Heart right ventricle (tissue), 16 donors: ENCODE measurements at regions not wholly inside any gene's neighbourhood (a gene's known extent, or its start where the extent isn't known, plus 50 kb on each side); places are given as distances from the start of the nearest gene placed in this dataset.

ENCODE experiments used
- ATAC-seq, 8 donors: fragments of 200-7000 bp; cut with Tn5 transposase; one replicate each; pipeline ENCODE4 v1.9.1; 2020; ENCODE audit warnings: mild to moderate bottlenecking in 8 of 8, moderate library complexity in 8 of 8, moderate number of reproducible peaks in 1 of 8
- DNase-seq, 2 donors: peaks; one replicate each; pipeline ENCODE4 v3.0.0-alpha.2; 2020
- H3K27ac ChIP-seq, 10 donors: fragments of 200-600 bp; sonication (generic) in 2 of 10; one replicate each; pipeline versions ENCODE4 v1.5.0 to v1.8.0; 2020 to 2022; ENCODE audit warnings: mild to moderate bottlenecking in 3 of 10
- H3K27me3 ChIP-seq, 7 donors: fragments of 200-600 bp; one replicate each; pipeline ENCODE4 v1.8.0; 2021 to 2022; ENCODE audit warnings: mild to moderate bottlenecking in 2 of 7
- H3K36me3 ChIP-seq, 9 donors: fragments of 200-600 bp; sonication (generic) in 1 of 9; one replicate each; pipeline versions ENCODE4 v1.5.0 to v1.8.0; 2020 to 2022; ENCODE audit warnings: mild to moderate bottlenecking in 2 of 9
- H3K4me1 ChIP-seq, 9 donors: fragments of 200-600 bp; sonication (generic) in 1 of 9; one replicate each; pipeline versions ENCODE4 v1.5.0 to v1.8.0; 2020 to 2022; ENCODE audit warnings: mild to moderate bottlenecking in 4 of 9
- H3K4me3 ChIP-seq, 10 donors: fragments of 200-600 bp; sonication (generic) in 2 of 10; one replicate each; pipeline versions ENCODE4 v1.5.0 to v1.8.0; 2020 to 2022; ENCODE audit warnings: mild to moderate bottlenecking in 7 of 10, moderate library complexity in 2 of 10
- H3K9me3 ChIP-seq, 11 donors: fragments of 200-600 bp in 10 of 11; sonication (generic) in 2 of 11; one replicate each; pipeline versions ENCODE4 v1.5.0 to v1.8.0; 2013 to 2022; ENCODE audit warnings: mild to moderate bottlenecking in 2 of 11, control low read depth in 1 of 11, moderate library complexity in 1 of 11
- WGBS, 2 donors: extraction: QIAGEN DNeasy Blood & Tissue Kit; methylation state at CpG; one replicate each; pipeline ENCODE4 v1.1.7; 2013; ENCODE audit warnings: inconsistent platforms in 1 of 2; 5-methylcytosine and 5-hydroxymethylcytosine counted together
- intact Hi-C, 10 donors: fragments of 100-400 bp; cut with DNase I; formaldehyde crosslinking; loops; one replicate each; pipeline versions ENCODE4 v1.11.1 to v1.14.2; 2022
- TF ChIP-seq, protein P1 (sequence below), 9 donors: fragments of 200-600 bp; sonication (generic) in 2 of 9; IDR thresholded peaks; one replicate each; pipeline versions ENCODE4 v1.5.0 to v1.8.0; 2021 to 2022; ENCODE audit warnings: antibody characterized with exemption in 9 of 9, mild to moderate bottlenecking in 5 of 9, moderate library complexity in 1 of 9
- donor health status: Arrhythmogenic right ventricular cardiomyopathy.
- donor health status: ischemic (EF 13 %, LVEDD 7.1; RV severe dilation, severe dysfunction).
- donor health status: healthy with polysubstance abuse.
- donor health status: DM: no; HTN: yes; CAD: no.
- donor health status: DM: no; HTN: no; CAD: no.
- donor health status: ischemic (EF 25% LVEDD 6.9; RV normal size, moderate dysfunction).
- donor health status: ischemic (EF 25% LVEDD 5.7; RV mildly dilated, moderate dysfunction).
- donor health status: healthy.
- donor health status: DM: yes; HTN: yes; CAD: no.
- donor health status: Ischemic cardiomyopathy.
- donor health status: ischemic (EF 35%, LVEDD 5.7; RV mildly dilated, moderate dysfunction).
- donor health status: nonischemic (EF 11% LVEDD 7.7; RV severe dilation, severe dysfunction).
- donor health status: DM: yes; HTN: yes; CAD: no.
- donor health status: PGD.
- donor health status: ischemic (EF 29% LVEDD 5.4; RV normal size, mild dysfunction).
- donor health status: nonischemic (EF 23%, LVEDD 6.1; RV moderate dilation, normal function).

DNA sequence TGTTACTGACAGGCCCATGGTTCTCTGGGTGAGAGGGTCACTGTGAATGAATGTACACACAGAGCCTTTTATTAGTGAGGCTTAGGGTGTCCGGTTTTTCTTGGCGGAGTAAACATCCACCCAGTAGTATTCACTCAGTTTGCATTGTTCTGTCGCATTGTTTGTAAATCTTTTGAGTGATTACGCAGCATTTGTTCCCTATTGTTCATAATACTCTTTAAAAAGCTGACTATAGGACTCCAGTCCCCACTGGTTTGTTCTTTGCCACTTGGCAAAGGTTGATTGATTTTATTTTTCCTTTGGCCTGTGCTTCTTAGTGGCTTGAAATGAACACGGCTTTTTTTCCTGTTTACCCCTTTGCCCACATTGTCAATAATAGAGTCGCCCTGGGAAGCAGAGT lies 130.1 kb upstream of the ESR1 start:
- TF ChIP-seq, protein P1, sequence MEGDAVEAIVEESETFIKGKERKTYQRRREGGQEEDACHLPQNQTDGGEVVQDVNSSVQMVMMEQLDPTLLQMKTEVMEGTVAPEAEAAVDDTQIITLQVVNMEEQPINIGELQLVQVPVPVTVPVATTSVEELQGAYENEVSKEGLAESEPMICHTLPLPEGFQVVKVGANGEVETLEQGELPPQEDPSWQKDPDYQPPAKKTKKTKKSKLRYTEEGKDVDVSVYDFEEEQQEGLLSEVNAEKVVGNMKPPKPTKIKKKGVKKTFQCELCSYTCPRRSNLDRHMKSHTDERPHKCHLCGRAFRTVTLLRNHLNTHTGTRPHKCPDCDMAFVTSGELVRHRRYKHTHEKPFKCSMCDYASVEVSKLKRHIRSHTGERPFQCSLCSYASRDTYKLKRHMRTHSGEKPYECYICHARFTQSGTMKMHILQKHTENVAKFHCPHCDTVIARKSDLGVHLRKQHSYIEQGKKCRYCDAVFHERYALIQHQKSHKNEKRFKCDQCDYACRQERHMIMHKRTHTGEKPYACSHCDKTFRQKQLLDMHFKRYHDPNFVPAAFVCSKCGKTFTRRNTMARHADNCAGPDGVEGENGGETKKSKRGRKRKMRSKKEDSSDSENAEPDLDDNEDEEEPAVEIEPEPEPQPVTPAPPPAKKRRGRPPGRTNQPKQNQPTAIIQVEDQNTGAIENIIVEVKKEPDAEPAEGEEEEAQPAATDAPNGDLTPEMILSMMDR (IDR thresholded peaks at IDR 0.05) = no peak
- H3K9me3 ChIP-seq = no peaks in the 10 kb centered on the region
- no peak for ATAC-seq
- H3K4me1 ChIP-seq = peaks cover 0 to 19% (median 0%) of the 10 kb centered on the region in 9 donors
- intact Hi-C loops = loop anchor here in 2 of 10 donors (5.0 to 10.0 kb wide), 2 partner anchors 445 to 457 kb away; no protein-coding TSS in a partner anchor
- H3K27ac ChIP-seq = no peak overlapping the region
- H3K4me3 ChIP-seq = no peak overlapping the region
- no peaks in the 10 kb centered on the region for H3K36me3 ChIP-seq
- no peaks in the 10 kb centered on the region for H3K27me3 ChIP-seq
- WGBS, 2 donors = 64 to 88% methylated on average over 6 of the region's 6 CpGs
- DNase-seq = no peak

GRCh38 chr6:151679081-151679480 lies 128.4 kb upstream of the ESR1 start:
- ATAC-seq = peak; percentile 38 to 83 (median 70)
- H3K27me3 ChIP-seq = peaks cover 0 to 5% (median 0%) of the 10 kb centered on the region in 7 donors

GRCh38 chr6:151679941-151680340 lies 127.5 kb upstream of the ESR1 start:
- intact Hi-C loops = loop anchor here in 3 of 10 donors (5.0 to 10.0 kb wide), 3 partner anchors 442 to 455 kb away; no protein-coding TSS in a partner anchor
- ATAC-seq (no peak), DNase-seq (no peak)
- no peaks in the 10 kb centered on the region for H3K36me3 ChIP-seq
- 94 to 95% methylated on average over 5 of the region's 5 CpGs for WGBS, 2 donors
- H3K27ac ChIP-seq = peak overlapping the region in 1 of 10 donors; percentile 29
- TF ChIP-seq, protein P1 (IDR thresholded peaks at IDR 0.05) = no peak
- H3K9me3 ChIP-seq = no peaks in the 10 kb centered on the region
- H3K27me3 ChIP-seq = peaks cover 0 to 8% (median 0%) of the 10 kb centered on the region in 7 donors
- H3K4me3 ChIP-seq = no peak overlapping the region
- H3K4me1 ChIP-seq = peaks cover 0 to 19% (median 0%) of the 10 kb centered on the region in 9 donors

More at GRCh38 chr6:151679081-151679480, 128.4 kb upstream of the ESR1 start:
- H3K4me3 ChIP-seq = no peak overlapping the region
- H3K9me3 ChIP-seq = no peaks in the 10 kb centered on the region
- TF ChIP-seq, protein P1 (IDR thresholded peaks at IDR 0.05) = no peak
- peaks cover 0 to 19% (median 0%) of the 10 kb centered on the region in 9 donors for H3K4me1 ChIP-seq
- peak; percentile 17 to 22 for DNase-seq
- intact Hi-C loops = loop anchor here in 2 of 10 donors (5.0 to 10.0 kb wide), 2 partner anchors 443 to 456 kb away; no protein-coding TSS in a partner anchor
- H3K36me3 ChIP-seq = no peaks in the 10 kb centered on the region
- 85 to 89% methylated on average over 9 of the region's 9 CpGs for WGBS, 2 donors
- peak overlapping the region in 6 of 10 donors; percentile 28 to 55 (median 36) for H3K27ac ChIP-seq

DNA sequence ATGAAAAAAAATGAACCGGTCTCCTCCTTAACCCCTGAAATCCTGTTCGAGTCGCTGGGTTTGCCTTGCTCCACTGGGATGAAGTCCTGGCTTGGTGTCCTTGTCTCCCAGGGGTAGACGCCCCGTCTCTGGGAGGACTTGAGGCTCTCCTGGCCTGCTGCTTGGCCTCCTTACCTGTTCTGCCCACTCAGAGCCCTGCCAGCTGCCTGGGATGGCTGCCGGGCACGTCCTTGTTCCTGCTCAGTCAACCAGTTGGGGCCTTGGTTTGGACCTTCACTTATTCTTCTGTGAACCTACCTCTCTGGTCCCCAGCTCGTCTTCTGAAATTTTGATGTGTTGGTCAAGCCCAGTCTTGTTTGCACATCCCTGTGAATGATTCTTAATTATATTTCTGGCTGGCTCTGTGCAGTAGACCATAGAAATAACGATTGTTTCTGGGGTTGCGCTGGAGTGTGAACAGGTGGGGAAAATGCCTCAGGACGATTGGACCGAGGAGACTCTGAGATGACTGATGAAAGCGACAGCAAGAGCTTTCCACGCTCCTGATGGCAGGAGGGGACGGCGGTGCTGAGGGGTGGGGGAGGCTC lies 126.5 kb upstream of the ESR1 start:
- intact Hi-C loops = loop anchor here in 1 of 10 donors (10.0 kb wide), 1 partner anchor 444 kb away; no protein-coding TSS in a partner anchor
- WGBS, 2 donors = 79 to 80% methylated on average over 16 of the region's 16 CpGs
- H3K4me3 ChIP-seq = peak overlapping the region in 4 of 10 donors; percentile 13 to 32 (median 26)
- ATAC-seq = peak in 1 of 8 donors; percentile 17
- no peak for DNase-seq
- TF ChIP-seq, protein P1 (IDR thresholded peaks at IDR 0.05) = no peak
- no peaks in the 10 kb centered on the region for H3K36me3 ChIP-seq
- H3K27ac ChIP-seq = peak overlapping the region in 9 of 10 donors; percentile 14 to 80 (median 54)
- H3K27me3 ChIP-seq = peaks cover 0 to 8% (median 0%) of the 10 kb centered on the region in 7 donors
- peaks cover 0 to 17% (median 0%) of the 10 kb centered on the region in 9 donors for H3K4me1 ChIP-seq
- no peaks in the 10 kb centered on the region for H3K9me3 ChIP-seq
